Gastrocnemius medialis (tissue), 4 donors: ENCODE measurements at regions not wholly inside any gene's neighbourhood (a gene's known extent, or its start where the extent isn't known, plus 50 kb on each side); places are given as distances from the start of the nearest gene placed in this dataset.

Source experiments
- CTCF ChIP-seq, 5 experiments: fragments of 450-650 bp in 3 of 5; fragments of 200-600 bp in 2 of 5; sonication (generic) in 2 of 5; IDR thresholded peaks in 4 of 5; conservative IDR thresholded peaks in 1 of 5; 1 replicate in 4 of 5; 2 replicates in 1 of 5; pipeline ENCODE4 v1.5.1; 2016 to 2019; ENCODE audit warnings: antibody characterized with exemption in 5 of 5, mild to moderate bottlenecking in 3 of 5, moderate library complexity in 3 of 5
- POLR2A ChIP-seq, 2 donors: fragments of 450-650 bp; IDR thresholded peaks; one replicate each; pipeline ENCODE4 v1.6.1; 2017; ENCODE audit warnings: antibody characterized with exemption in 2 of 2, mild to moderate bottlenecking in 2 of 2, moderate library complexity in 2 of 2

DNA sequence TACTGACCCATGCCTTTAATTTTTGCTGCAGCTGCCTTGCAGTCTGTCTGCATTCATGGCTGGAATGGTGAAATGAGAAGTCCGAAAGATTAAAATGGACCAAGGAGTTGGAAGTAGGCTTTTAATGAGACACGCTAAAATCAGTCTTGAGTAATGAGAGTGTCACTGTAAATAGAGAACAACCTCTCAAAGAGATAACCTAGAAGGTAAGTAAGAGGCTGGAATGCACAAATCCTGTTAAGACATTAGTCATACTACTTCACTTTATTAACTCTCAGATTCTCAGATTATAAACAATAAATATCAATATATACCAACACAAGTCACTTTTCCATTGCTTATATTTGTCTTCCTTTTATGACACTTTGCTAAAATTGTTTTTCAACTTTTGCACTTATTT lies 880.6 kb upstream of the C9orf72 start:
- TF ChIP-seq CTCF (IDR thresholded peaks at IDR 0.05 in 4 of 5, conservative IDR thresholded peaks at IDR 0.05 in 1 of 5) = no peak
- no peak for TF ChIP-seq POLR2A (IDR thresholded peaks at IDR 0.05)
